Prostate gland (tissue), 2 donors: ENCODE measurements at regions not wholly inside any gene's neighbourhood (a gene's known extent, or its start where the extent isn't known, plus 50 kb on each side); places are given as distances from the start of the nearest gene placed in this dataset.

Source experiments
- CTCF ChIP-seq, 4 experiments: fragments of 200-600 bp in 2 of 4; fragments of 450-650 bp in 2 of 4; sonication (generic) in 2 of 4; IDR thresholded peaks; 1 replicate in 3 of 4; 2 replicates in 1 of 4; pipeline ENCODE4 v1.5.1; 2016 to 2019; ENCODE audit warnings: antibody characterized with exemption in 4 of 4, mild to moderate bottlenecking in 2 of 4, moderate library complexity in 2 of 4
- POLR2A ChIP-seq: fragments of 450-650 bp; IDR thresholded peaks from one replicate; pipeline ENCODE4 v1.6.1; 2016; ENCODE audit warnings: antibody characterized with exemption, mild to moderate bottlenecking

- no peak for TF ChIP-seq CTCF (IDR thresholded peaks at IDR 0.05)
- TF ChIP-seq POLR2A = no peak
These were observed 90.5 kb downstream of the TMEM17 start for GRCh38 chr2:62415518-62415917.
